ENCODE measurements at regions not wholly inside any gene's neighbourhood (a gene's known extent, or its start where the extent isn't known, plus 50 kb on each side); places are given as distances from the start of the nearest gene placed in this dataset.
A peak's percentile ranks its signal among the peaks of the same experiment; 100 is the strongest.
"Not testable (repeated sequence)": the region's sequence is repeated elsewhere in the genome, so short reads cannot be mapped to it uniquely, and the experiment has no call there.

- intact Hi-C loops (cut with micrococcal nuclease): no loop called here
- no peak for ATAC-seq
- no peak for DNase-seq
Measured at GRCh38 chr15:38102972-38103371, 149.7 kb upstream of the SPRED1 start.

GRCh38 chr15:38103564-38103963 lies 149.1 kb upstream of the SPRED1 start:
- no peak for DNase-seq
- intact Hi-C loops (cut with micrococcal nuclease): no loop called here
- ATAC-seq: no peak

GRCh38 chr15:38111070-38111469 lies 141.6 kb upstream of the SPRED1 start:
- no peak for DNase-seq
- ATAC-seq: no peak
- intact Hi-C loops (cut with micrococcal nuclease): no loop called here

GRCh38 chr15:38112406-38112805 lies 140.2 kb upstream of the SPRED1 start:
- DNase-seq: no peak
- intact Hi-C loops (cut with micrococcal nuclease): no loop called here
- ATAC-seq: no peak

GRCh38 chr15:38115121-38115520 lies 137.5 kb upstream of the SPRED1 start:
- intact Hi-C loops (cut with micrococcal nuclease): no loop called here
- ATAC-seq (no peak), DNase-seq (no peak)

- ATAC-seq: no peak
- DNase-seq: no peak
- intact Hi-C loops (cut with micrococcal nuclease): no loop called here
Measured at GRCh38 chr15:38117781-38118180, 134.9 kb upstream of the SPRED1 start.

GRCh38 chr15:38119865-38120264 lies 132.8 kb upstream of the SPRED1 start:
- peak; percentile 38 for DNase-seq
- ATAC-seq; intact Hi-C loops (cut with micrococcal nuclease): not testable (repeated sequence)

- intact Hi-C loops (cut with micrococcal nuclease): no loop called here
- ATAC-seq (no peak), DNase-seq (no peak)
Measured at GRCh38 chr15:38127306-38127771, 125.3 kb upstream of the SPRED1 start.

- DNase-seq: no peak
- intact Hi-C loops (cut with micrococcal nuclease): no loop called here
- ATAC-seq: no peak
Measured at GRCh38 chr15:38128341-38128781, 124.3 kb upstream of the SPRED1 start.

GRCh38 chr15:38128921-38129320 lies 123.7 kb upstream of the SPRED1 start:
- ATAC-seq: no peak
- intact Hi-C loops (cut with micrococcal nuclease): no loop called here
- no peak for DNase-seq

- DNase-seq (peak; percentile 46), ATAC-seq (peak; percentile 84)
- intact Hi-C loops (cut with micrococcal nuclease): no loop called here
Measured at GRCh38 chr15:38129531-38130204, 123.0 kb upstream of the SPRED1 start.

- DNase-seq: no peak
- ATAC-seq: peak; percentile 2
- intact Hi-C loops (cut with micrococcal nuclease): no loop called here
Measured at GRCh38 chr15:38130205-38130567, 122.5 kb upstream of the SPRED1 start.

- ATAC-seq (peak; percentile 89), DNase-seq (peak; percentile 84)
- intact Hi-C loops (cut with micrococcal nuclease): no loop called here
Measured at GRCh38 chr15:38130740-38131498, 121.7 kb upstream of the SPRED1 start.

GRCh38 chr15:38134252-38134651 lies 118.4 kb upstream of the SPRED1 start:
- intact Hi-C loops (cut with micrococcal nuclease): no loop called here
- DNase-seq: no peak

GRCh38 chr15:38142195-38142594 lies 110.4 kb upstream of the SPRED1 start:
- intact Hi-C loops (cut with micrococcal nuclease); DNase-seq; ATAC-seq: not testable (repeated sequence)

More at GRCh38 chr15:38134252-38134651, 118.4 kb upstream of the SPRED1 start:
- no peak for ATAC-seq

GRCh38 chr15:38144921-38145320 lies 107.7 kb upstream of the SPRED1 start:
- ATAC-seq (no peak), DNase-seq (no peak)
- intact Hi-C loops (cut with micrococcal nuclease): no loop called here

GRCh38 chr15:38145651-38146111 lies 107.0 kb upstream of the SPRED1 start:
- DNase-seq: peak; percentile 25
- ATAC-seq: no peak
- intact Hi-C loops (cut with micrococcal nuclease): no loop called here

- DNase-seq (no peak), ATAC-seq (no peak)
- intact Hi-C loops (cut with micrococcal nuclease): no loop called here
Measured at GRCh38 chr15:38147246-38147645, 105.4 kb upstream of the SPRED1 start.

- DNase-seq (no peak), ATAC-seq (no peak)
- intact Hi-C loops (cut with micrococcal nuclease): no loop called here
Measured at GRCh38 chr15:38148471-38148870, 104.2 kb upstream of the SPRED1 start.

- ATAC-seq (no peak), DNase-seq (no peak)
- intact Hi-C loops (cut with micrococcal nuclease): no loop called here
Measured at GRCh38 chr15:38149315-38149714, 103.3 kb upstream of the SPRED1 start.

GRCh38 chr15:38150148-38150547 lies 102.5 kb upstream of the SPRED1 start:
- ATAC-seq (no peak), DNase-seq (no peak)
- intact Hi-C loops (cut with micrococcal nuclease): no loop called here
